ENCODE measurements at regions not wholly inside any gene's neighbourhood (a gene's known extent, or its start where the extent isn't known, plus 50 kb on each side); places are given as distances from the start of the nearest gene placed in this dataset.

- Histone ChIP-seq H3K9me3 (ENCODE audit: control insufficient read depth, insufficient read depth, low read length) (no peaks in the 10 kb centered on the region), H3K4me2 (ENCODE audit: low read length) (no peak overlapping the region), H3K36me3 (ENCODE audit: control insufficient read depth, low read length) (no peaks in the 10 kb centered on the region), H3K27ac (ENCODE audit: low read depth, low read length) (no peak overlapping the region), H3F3A (ENCODE audit: control insufficient read depth, insufficient read depth) (no peaks in the 10 kb centered on the region), H4K20me1 (ENCODE audit: control insufficient read depth, insufficient read depth, low read depth, low read length) (no peaks in the 10 kb centered on the region), H3K4me1 (ENCODE audit: control insufficient read depth, low read length) (no peaks in the 10 kb centered on the region), H3K9me2 (replicated peaks; ENCODE audit: control insufficient read depth, low read length) (no peaks in the 10 kb centered on the region), H3K4me3 (ENCODE audit: low read length) (no peak overlapping the region), H3K79me2 (ENCODE audit: control insufficient read depth, low read length) (no peaks in the 10 kb centered on the region), H3K27me3 (ENCODE audit: control insufficient read depth, low read length) (no peaks in the 10 kb centered on the region)
- TF ChIP-seq EZH2phosphoT487 (IDR thresholded peaks at IDR 0.05; ENCODE audit: borderline replicate concordance, low read length) (no peak), CTCF (IDR thresholded peaks at IDR 0.05; ENCODE audit: low read depth, low read length, poor library complexity, severe bottlenecking) (peak; percentile 71)
These were observed 83.9 kb upstream of the SPANXB1 start for GRCh38 chrX:140918398-140919038.

- no peak overlapping the region for H3K27ac ChIP-seq (ENCODE audit: low read depth, low read length)
- no peaks in the 10 kb centered on the region for H3K4me1 ChIP-seq (ENCODE audit: control insufficient read depth, low read length)
- TF ChIP-seq CTCF (IDR thresholded peaks at IDR 0.05; ENCODE audit: low read depth, low read length, poor library complexity, severe bottlenecking) (no peak), EZH2phosphoT487 (IDR thresholded peaks at IDR 0.05; ENCODE audit: borderline replicate concordance, low read length) (no peak)
- no peaks in the 10 kb centered on the region for H3K79me2 ChIP-seq (ENCODE audit: control insufficient read depth, low read length)
- no peaks in the 10 kb centered on the region for H3K27me3 ChIP-seq (ENCODE audit: control insufficient read depth, low read length)
- H3K4me2 ChIP-seq (ENCODE audit: low read length) = no peak overlapping the region
- H3K9me3 ChIP-seq (ENCODE audit: control insufficient read depth, insufficient read depth, low read length) = no peaks in the 10 kb centered on the region
- H4K20me1 ChIP-seq (ENCODE audit: control insufficient read depth, insufficient read depth, low read depth, low read length) = no peaks in the 10 kb centered on the region
- no peak overlapping the region for H3K4me3 ChIP-seq (ENCODE audit: low read length)
- no peaks in the 10 kb centered on the region for H3K36me3 ChIP-seq (ENCODE audit: control insufficient read depth, low read length)
- no peaks in the 10 kb centered on the region for H3F3A ChIP-seq (ENCODE audit: control insufficient read depth, insufficient read depth)
- H3K9me2 ChIP-seq (replicated peaks; ENCODE audit: control insufficient read depth, low read length) = no peaks in the 10 kb centered on the region
These were observed 82.0 kb upstream of the SPANXB1 start for GRCh38 chrX:140920416-140920815.

GRCh38 chrX:140923118-140923517 lies 79.3 kb upstream of the SPANXB1 start:
- no peaks in the 10 kb centered on the region for H3K27me3 ChIP-seq (ENCODE audit: control insufficient read depth, low read length)

More at GRCh38 chrX:140923118-140923517, 79.3 kb upstream of the SPANXB1 start:
- H3K4me1 ChIP-seq (ENCODE audit: control insufficient read depth, low read length) = no peaks in the 10 kb centered on the region
- no peak overlapping the region for H3K4me2 ChIP-seq (ENCODE audit: low read length)
- no peaks in the 10 kb centered on the region for H3K79me2 ChIP-seq (ENCODE audit: control insufficient read depth, low read length)
- no peak overlapping the region for H3K4me3 ChIP-seq (ENCODE audit: low read length)
- H4K20me1 ChIP-seq (ENCODE audit: control insufficient read depth, insufficient read depth, low read depth, low read length) = no peaks in the 10 kb centered on the region
- no peaks in the 10 kb centered on the region for H3K9me2 ChIP-seq (replicated peaks; ENCODE audit: control insufficient read depth, low read length)
- no peaks in the 10 kb centered on the region for H3K36me3 ChIP-seq (ENCODE audit: control insufficient read depth, low read length)
- no peak for TF ChIP-seq EZH2phosphoT487 (IDR thresholded peaks at IDR 0.05; ENCODE audit: borderline replicate concordance, low read length)
- TF ChIP-seq CTCF (IDR thresholded peaks at IDR 0.05; ENCODE audit: low read depth, low read length, poor library complexity, severe bottlenecking) = no peak
- H3K9me3 ChIP-seq (ENCODE audit: control insufficient read depth, insufficient read depth, low read length) = no peaks in the 10 kb centered on the region
- H3F3A ChIP-seq (ENCODE audit: control insufficient read depth, insufficient read depth) = no peaks in the 10 kb centered on the region
- H3K27ac ChIP-seq (ENCODE audit: low read depth, low read length) = no peak overlapping the region

All from DOHH2 (cell line).